Loucy (cell line): ENCODE measurements at regions not wholly inside any gene's neighbourhood (a gene's known extent, or its start where the extent isn't known, plus 50 kb on each side); places are given as distances from the start of the nearest gene placed in this dataset.

ENCODE experiments used
- H2AFZ ChIP-seq: fragments of 200-600 bp; sonication (generic); 2 replicates; pipeline ENCODE4 v1.6.0; 2016; ENCODE audit warnings: antibody characterized with exemption, mild to moderate bottlenecking, low read length, moderate library complexity
- H3F3A ChIP-seq: fragments of 200-600 bp; 2 replicates; pipeline ENCODE4 v1.6.0; 2016; ENCODE audit warnings: antibody characterized with exemption, low read depth, mild to moderate bottlenecking
- H3K27me3 ChIP-seq: fragments of 200-600 bp; sonication (generic); 2 replicates; pipeline ENCODE4 v1.6.1; 2014; ENCODE audit warnings: low read length, mild to moderate bottlenecking; ENCODE audit not compliant: insufficient read depth, poor library complexity, severe bottlenecking
- H3K36me3 ChIP-seq: fragments of 200-600 bp; sonication (generic); 2 replicates; pipeline ENCODE4 v1.6.1; 2016; ENCODE audit warnings: low read length; ENCODE audit not compliant: insufficient read depth
- H3K4me1 ChIP-seq: fragments of 200-600 bp; sonication (generic); 2 replicates; pipeline ENCODE4 v1.5.1; 2014; ENCODE audit warnings: low read length, mild to moderate bottlenecking; ENCODE audit not compliant: insufficient read depth, poor library complexity, severe bottlenecking
- H3K4me2 ChIP-seq: fragments of 200-600 bp; sonication (generic); 2 replicates; pipeline ENCODE4 v1.6.0; 2014; ENCODE audit warnings: antibody characterized with exemption, low read length, low read depth, mild to moderate bottlenecking; ENCODE audit not compliant: poor library complexity, severe bottlenecking
- H3K4me3 ChIP-seq: fragments of 200-600 bp; sonication (generic); 2 replicates; pipeline ENCODE4 v1.5.1; 2014; ENCODE audit warnings: low read length, mild to moderate bottlenecking, mixed read lengths; ENCODE audit not compliant: poor library complexity, severe bottlenecking
- H3K79me2 ChIP-seq: fragments of 200-600 bp; sonication (generic); 2 replicates; pipeline ENCODE4 v1.6.1; 2014; ENCODE audit warnings: low read length; ENCODE audit not compliant: insufficient read depth
- H3K9ac ChIP-seq: fragments of 200-600 bp; sonication (generic); 2 replicates; pipeline ENCODE4 v1.6.0; 2014; ENCODE audit warnings: mild to moderate bottlenecking, low read depth, low read length, moderate library complexity; ENCODE audit not compliant: poor library complexity, severe bottlenecking
- H3K9me2 ChIP-seq: fragments of 200-600 bp; sonication (generic); replicated peaks from 2 replicates; pipeline ENCODE4 v1.6.1; 2016; ENCODE audit warnings: low read depth, low read length, mixed read lengths
- H3K9me3 ChIP-seq: fragments of 200-600 bp; sonication (generic); 2 replicates; pipeline ENCODE4 v1.6.1; 2014; ENCODE audit warnings: mild to moderate bottlenecking, antibody characterized with exemption, low read length, low read depth; ENCODE audit not compliant: insufficient read depth
- H4K20me1 ChIP-seq: fragments of 200-600 bp; sonication (generic); 2 replicates; pipeline ENCODE4 v1.6.0; 2014; ENCODE audit warnings: antibody characterized with exemption, low read length, mild to moderate bottlenecking; ENCODE audit not compliant: insufficient read depth, poor library complexity, severe bottlenecking
- CTCF ChIP-seq: fragments of 200-600 bp; sonication (generic); conservative IDR thresholded peaks from 2 replicates; pipeline ENCODE4 v1.5.1; 2014; ENCODE audit warnings: mild to moderate bottlenecking, antibody characterized with exemption, low read length
- EZH2phosphoT487 ChIP-seq: fragments of 200-600 bp; IDR thresholded peaks from 2 replicates; pipeline ENCODE4 v1.6.1; 2018; ENCODE audit warnings: antibody characterized with exemption, mild to moderate bottlenecking, moderate library complexity, borderline replicate concordance

- H3K9ac ChIP-seq, result no peak overlapping the region
- H3K4me1 ChIP-seq, result no peaks in the 10 kb centered on the region
- no peaks in the 10 kb centered on the region for H3K9me2 ChIP-seq
- H3K9me3 ChIP-seq, result no peaks in the 10 kb centered on the region
- no peaks in the 10 kb centered on the region for H3K27me3 ChIP-seq
- no peaks in the 10 kb centered on the region for H4K20me1 ChIP-seq
- H2AFZ ChIP-seq, result no peak overlapping the region
- TF ChIP-seq EZH2phosphoT487 (no peak), CTCF (no peak)
- no peak overlapping the region for H3K4me2 ChIP-seq
- no peaks in the 10 kb centered on the region for H3F3A ChIP-seq
- no peaks in the 10 kb centered on the region for H3K36me3 ChIP-seq
- H3K79me2 ChIP-seq, result no peaks in the 10 kb centered on the region
- no peak overlapping the region for H3K4me3 ChIP-seq
Measured at GRCh38 chr3:24714436-24714835, 219.8 kb upstream of the THRB start.

- Histone ChIP-seq H3K79me2 (no peaks in the 10 kb centered on the region), H3K4me1 (no peaks in the 10 kb centered on the region), H3K9ac (no peak overlapping the region), H3K4me2 (no peak overlapping the region), H3K27me3 (no peaks in the 10 kb centered on the region), H3K36me3 (no peaks in the 10 kb centered on the region), H2AFZ (no peak overlapping the region), H4K20me1 (no peaks in the 10 kb centered on the region), H3K9me3 (no peaks in the 10 kb centered on the region), H3K4me3 (no peak overlapping the region), H3F3A (no peaks in the 10 kb centered on the region), H3K9me2 (no peaks in the 10 kb centered on the region)
- TF ChIP-seq EZH2phosphoT487 (no peak), CTCF (no peak)
Measured at GRCh38 chr3:24715171-24715792, 220.6 kb upstream of the THRB start.

DNA sequence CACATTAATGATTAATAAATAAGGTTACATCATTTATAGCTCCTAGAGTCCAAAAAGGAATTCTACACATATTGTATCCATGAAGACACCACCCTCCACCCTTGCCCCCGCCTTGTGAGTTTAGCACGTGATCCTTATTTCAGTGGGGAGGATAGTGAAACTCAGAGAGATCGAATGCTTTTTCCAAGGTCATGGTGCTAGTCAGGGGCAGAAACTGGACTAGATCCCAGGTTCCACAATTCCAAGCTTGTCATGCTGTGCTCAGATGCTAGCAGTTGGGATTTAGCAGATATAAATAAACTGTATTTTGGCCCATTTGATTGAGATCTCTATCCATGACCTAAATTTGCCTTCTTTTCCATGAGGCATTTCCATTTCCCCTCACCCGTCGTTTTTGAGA, 227.4 kb upstream of the THRB start:
- TF ChIP-seq CTCF (no peak), EZH2phosphoT487 (no peak)
- H3K4me3 ChIP-seq, result no peak overlapping the region
- H3K27me3 ChIP-seq, result no peaks in the 10 kb centered on the region
- H3K9ac ChIP-seq, result no peak overlapping the region
- no peaks in the 10 kb centered on the region for H4K20me1 ChIP-seq
- H3K79me2 ChIP-seq, result no peaks in the 10 kb centered on the region
- no peaks in the 10 kb centered on the region for H3K9me3 ChIP-seq
- H2AFZ ChIP-seq, result no peak overlapping the region
- no peaks in the 10 kb centered on the region for H3K9me2 ChIP-seq
- H3K4me2 ChIP-seq, result no peak overlapping the region
- H3K36me3 ChIP-seq, result no peaks in the 10 kb centered on the region
- H3K4me1 ChIP-seq, result no peaks in the 10 kb centered on the region
- H3F3A ChIP-seq, result no peaks in the 10 kb centered on the region
